H1 (cell line): ENCODE measurements at regions not wholly inside any gene's neighbourhood (a gene's known extent, or its start where the extent isn't known, plus 50 kb on each side); places are given as distances from the start of the nearest gene placed in this dataset.

ENCODE experiments used
- CTCF ChIA-PET: fragments of 300-600 bp; sonication (Branson Sonifier 250); formaldehyde crosslinking; loops from one replicate; lab custom pipeline; 2021; ENCODE audit not compliant: partially characterized antibody; lab: Charles Lee
- POLR2A ChIA-PET: fragments of 300-600 bp; sonication (Branson Sonifier 250); formaldehyde crosslinking; loops from one replicate; lab custom pipeline; 2021; ENCODE audit warnings: inconsistent platforms; ENCODE audit not compliant: partially characterized antibody; lab: Charles Lee
- DNase-seq, 2 experiments: peaks; one replicate each; pipeline versions ENCODE4 v3.0.0 to v3.0.0-alpha.2; 2010 to 2022; ENCODE audit warnings: low spot score in 2 of 2, low read depth in 1 of 2, mixed read lengths in 1 of 2
- FAIRE-seq: peaks from 2 replicates; lab custom pipeline; 2011; peaks lifted over from hg19 to GRCh38; lab: Jason Lieb, UNC
- H2AFZ ChIP-seq: 2 replicates; pipeline ENCODE4 v1.8.1; 2012; ENCODE audit warnings: low read length, inconsistent platforms
- H2AK5ac ChIP-seq: 2 replicates; pipeline ENCODE4 v1.6.1; 2013; ENCODE audit warnings: low read depth, low read length
- H2BK120ac ChIP-seq: replicated peaks from 2 replicates; pipeline ENCODE3; 2013; ENCODE audit warnings: low read depth, low read length, inconsistent platforms
- H2BK12ac ChIP-seq: 2 replicates; pipeline ENCODE4 v1.6.1; 2013; ENCODE audit warnings: low read depth, low read length
- H2BK15ac ChIP-seq: 2 replicates; pipeline ENCODE4 v1.6.1; 2013; ENCODE audit warnings: low read length
- H2BK20ac ChIP-seq: 2 replicates; pipeline ENCODE4 v1.6.1; 2013; ENCODE audit warnings: low read length
- H2BK5ac ChIP-seq: 2 replicates; pipeline ENCODE4 v1.6.1; 2013; ENCODE audit warnings: low read depth, low read length
- H3K14ac ChIP-seq: 2 replicates; pipeline ENCODE4 v1.6.1; 2013; ENCODE audit warnings: inconsistent platforms; ENCODE audit not compliant: insufficient read length
- H3K18ac ChIP-seq: 2 replicates; pipeline ENCODE4 v1.6.1; 2013; ENCODE audit warnings: low read length; ENCODE audit errors: extremely low read depth
- H3K23ac ChIP-seq: 2 replicates; pipeline ENCODE4 v1.6.1; 2013; ENCODE audit warnings: inconsistent platforms; ENCODE audit not compliant: insufficient read length
- H3K23me2 ChIP-seq: 2 replicates; pipeline ENCODE4 v1.6.1; 2013; ENCODE audit warnings: low read depth, low read length
- H3K27ac ChIP-seq: 2 replicates; pipeline ENCODE4 v1.6.1; 2011; ENCODE audit warnings: low read depth, low read length, inconsistent platforms
- H3K27me3 ChIP-seq, 4 experiments: replicated peaks in 1 of 4; 1 replicate in 1 of 4; 2 replicates in 3 of 4; pipeline versions ENCODE4 v1.6.1 to v1.8.1; 2011 to 2013; ENCODE audit warnings: low read length in 3 of 4, mild to moderate bottlenecking in 3 of 4, inconsistent platforms in 2 of 4, mixed read lengths in 2 of 4, moderate library complexity in 1 of 4; ENCODE audit not compliant: control insufficient read depth in 3 of 4, insufficient read depth in 3 of 4; ENCODE audit errors: extremely low read depth in 1 of 4
- H3K36me3 ChIP-seq, 4 experiments: 2 replicates each; pipeline versions ENCODE4 v1.6.1 to v1.8.1; 2011 to 2013; ENCODE audit warnings: mild to moderate bottlenecking in 4 of 4, low read length in 3 of 4, moderate library complexity in 2 of 4, control low read depth in 1 of 4, inconsistent platforms in 1 of 4; ENCODE audit not compliant: insufficient read depth in 4 of 4, control insufficient read depth in 2 of 4
- H3K4ac ChIP-seq: replicated peaks from 2 replicates; pipeline ENCODE3; 2013; ENCODE audit warnings: low read length, low read depth, mixed read lengths, inconsistent platforms; ENCODE audit not compliant: insufficient read length
- H3K4me1 ChIP-seq, 4 experiments: replicated peaks in 1 of 4; 1 replicate in 1 of 4; 2 replicates in 3 of 4; pipeline versions ENCODE4 v1.6.1 to v1.8.1; 2011 to 2013; ENCODE audit warnings: low read length in 3 of 4, inconsistent platforms in 2 of 4, mixed read lengths in 1 of 4; ENCODE audit not compliant: insufficient read depth in 4 of 4, control insufficient read depth in 3 of 4
- H3K4me2 ChIP-seq, 2 experiments: 2 replicates each; pipeline versions ENCODE4 v1.6.1 to v1.8.1; 2011 to 2013; ENCODE audit warnings: low read depth in 2 of 2, low read length in 2 of 2, control low read depth in 1 of 2, inconsistent platforms in 1 of 2, mild to moderate bottlenecking in 1 of 2; ENCODE audit not compliant: insufficient read depth in 1 of 2
- H3K4me3 ChIP-seq, 4 experiments: fragments of 200-600, 300-600 bp in 1 of 4; sonication (generic), shearing (Covaris generic), sonication (Bioruptor Twin) in 1 of 4; 2 replicates each; pipeline versions ENCODE4 v1.5.1 to v1.8.1; 2011 to 2016; ENCODE audit warnings: low read length in 4 of 4, low read depth in 3 of 4, control low read depth in 2 of 4, inconsistent platforms in 2 of 4, mild to moderate bottlenecking in 2 of 4, mixed read lengths in 1 of 4, moderate library complexity in 1 of 4; ENCODE audit not compliant: insufficient read depth in 2 of 4; ENCODE audit errors: extremely low read depth in 1 of 4
- H3K56ac ChIP-seq: replicated peaks from 2 replicates; pipeline ENCODE3; 2013; ENCODE audit warnings: low read depth, mild to moderate bottlenecking, mixed read lengths, low read length, inconsistent platforms; ENCODE audit not compliant: insufficient read length
- H3K79me1 ChIP-seq: 2 replicates; pipeline ENCODE4 v1.6.1; 2013; ENCODE audit warnings: low read depth, low read length, control low read depth
- H3K79me2 ChIP-seq, 2 experiments: 2 replicates each; pipeline versions ENCODE4 v1.6.1 to v1.8.1; 2012 to 2013; ENCODE audit warnings: low read length in 2 of 2, mild to moderate bottlenecking in 2 of 2, inconsistent platforms in 1 of 2; ENCODE audit not compliant: insufficient read depth in 2 of 2, control insufficient read depth in 1 of 2
- H3K9ac ChIP-seq, 4 experiments: replicated peaks in 1 of 4; 1 replicate in 1 of 4; 2 replicates in 3 of 4; pipeline versions ENCODE4 v1.6.1 to v1.8.1; 2011 to 2013; ENCODE audit warnings: low read depth in 3 of 4, low read length in 3 of 4, control low read depth in 2 of 4, mild to moderate bottlenecking in 2 of 4, moderate library complexity in 2 of 4, inconsistent platforms in 1 of 4; ENCODE audit errors: extremely low read depth in 1 of 4
- H3K9me3 ChIP-seq, 2 experiments: 2 replicates each; pipeline versions ENCODE4 v1.6.1 to v1.8.1; 2012 to 2013; ENCODE audit warnings: mild to moderate bottlenecking in 2 of 2, moderate library complexity in 2 of 2, control low read depth in 1 of 2, inconsistent platforms in 1 of 2, low read depth in 1 of 2, low read length in 1 of 2, mixed read lengths in 1 of 2; ENCODE audit not compliant: insufficient read depth in 2 of 2
- H4K20me1 ChIP-seq, 2 experiments: replicated peaks in 1 of 2; 2 replicates each; pipeline versions ENCODE3 to v1.8.1; 2011 to 2013; ENCODE audit warnings: inconsistent platforms in 2 of 2, low read length in 2 of 2, mild to moderate bottlenecking in 1 of 2; ENCODE audit not compliant: insufficient read depth in 2 of 2, control insufficient read depth in 1 of 2
- H4K5ac ChIP-seq: 2 replicates; pipeline ENCODE4 v1.6.1; 2013; ENCODE audit warnings: low read length, low read depth, mixed read lengths, inconsistent platforms; ENCODE audit not compliant: insufficient read length
- H4K8ac ChIP-seq: 2 replicates; pipeline ENCODE4 v1.8.0; 2013; ENCODE audit warnings: mild to moderate bottlenecking, moderate library complexity, low read length, inconsistent platforms; ENCODE audit not compliant: insufficient read depth; ENCODE audit errors: extremely low read depth
- H4K91ac ChIP-seq: replicated peaks from 2 replicates; pipeline ENCODE3; 2013; ENCODE audit warnings: low read length, mixed read lengths, inconsistent platforms; ENCODE audit not compliant: insufficient read length
- ASH2L ChIP-seq: fragments of 200-600, 300-600 bp; sonication (generic); IDR thresholded peaks from one replicate; pipeline ENCODE4 v1.7.1; 2017; ENCODE audit warnings: low read length
- BCL11A ChIP-seq, 2 experiments: IDR thresholded peaks; one replicate each; pipeline ENCODE4 v1.6.1; 2011; ENCODE audit warnings: low read depth in 2 of 2, low read length in 2 of 2, mild to moderate bottlenecking in 2 of 2
- BRCA1 ChIP-seq: IDR thresholded peaks from 2 replicates; pipeline ENCODE4 v1.6.1; 2012; ENCODE audit warnings: low read depth, low read length, improper control_type of control experiment
- CHD1 ChIP-seq: IDR thresholded peaks from 2 replicates; pipeline ENCODE4 v1.6.1; 2012; ENCODE audit warnings: low read depth, low read length, improper control_type of control experiment
- CHD2 ChIP-seq: IDR thresholded peaks from 2 replicates; pipeline ENCODE4 v1.6.1; 2012; ENCODE audit warnings: low read length, improper control_type of control experiment
- GTF2F1 ChIP-seq: IDR thresholded peaks from 2 replicates; pipeline ENCODE4 v1.6.1; 2012; ENCODE audit warnings: low read depth, low read length, improper control_type of control experiment, borderline replicate concordance
- HDAC6 ChIP-seq: IDR thresholded peaks from one replicate; pipeline ENCODE4 v1.7.1; 2012; ENCODE audit warnings: low read depth, mild to moderate bottlenecking, inconsistent platforms, low read length, moderate library complexity
- JUND ChIP-seq: IDR thresholded peaks from 2 replicates; pipeline ENCODE4 v1.6.1; 2011; ENCODE audit warnings: mild to moderate bottlenecking, improper control_type of control experiment, low read length
- MAFK ChIP-seq: IDR thresholded peaks from 2 replicates; pipeline ENCODE4 v1.6.1; 2012; ENCODE audit warnings: low read depth, mild to moderate bottlenecking, improper control_type of control experiment, low read length
- NRF1 ChIP-seq: IDR thresholded peaks from 2 replicates; pipeline ENCODE4 v1.6.1; 2011; ENCODE audit warnings: mild to moderate bottlenecking, low read depth, low read length, improper control_type of control experiment
- POLR2AphosphoS5 ChIP-seq: IDR thresholded peaks from 2 replicates; pipeline ENCODE4 v1.6.1; 2011; ENCODE audit warnings: low read depth, low read length
- RAD21 ChIP-seq, 2 experiments: IDR thresholded peaks in 1 of 2; conservative IDR thresholded peaks in 1 of 2; 2 replicates each; pipeline ENCODE4 v1.6.1; 2011; ENCODE audit warnings: low read depth in 2 of 2, low read length in 2 of 2, improper control_type of control experiment in 1 of 2, inconsistent platforms in 1 of 2, mild to moderate bottlenecking in 1 of 2, moderate library complexity in 1 of 2
- SP4 ChIP-seq: IDR thresholded peaks from 2 replicates; pipeline ENCODE4 v1.6.1; 2012; ENCODE audit warnings: low read length, inconsistent platforms
- TAF1 ChIP-seq: IDR thresholded peaks from 2 replicates; pipeline ENCODE4 v1.6.1; 2011; ENCODE audit warnings: mild to moderate bottlenecking, low read depth, low read length
- ZNF274 ChIP-seq: IDR thresholded peaks from 2 replicates; pipeline ENCODE4 v1.7.0; 2012; ENCODE audit warnings: low read length, borderline replicate concordance; ENCODE audit errors: extremely low read depth
- WGBS, 2 experiments: shearing (Covaris generic) in 1 of 2; methylation state at CpG; one replicate each; pipeline versions ENCODE4 v1.1.6 to v1.1.7; 2013 to 2015; ENCODE audit warnings: low lambda C conversion rate in 2 of 2, mixed read lengths in 2 of 2, inconsistent platforms in 1 of 2, low coverage in 1 of 2, missing lambda C conversion rate in 1 of 2; ENCODE audit not compliant: insufficient replicate concordance in 2 of 2, insufficient coverage in 1 of 2, insufficient read length in 1 of 2; ENCODE audit errors: extremely low coverage in 1 of 2, missing lambda C conversion rate in 1 of 2; 5-methylcytosine and 5-hydroxymethylcytosine counted together

- POLR2A ChIA-PET, result interaction anchor here (0.6 kb wide), 1 partner anchor 1754 kb away, joined by 3 read pairs; no protein-coding TSS in a partner anchor
- TF ChIP-seq ASH2L (no peak), CHD1 (no peak), BRCA1 (no peak), ZNF274 (no peak), MAFK (no peak), NRF1 (no peak), POLR2AphosphoS5 (no peak), HDAC6 (no peak), JUND (no peak), CHD2 (no peak), SP4 (no peak), GTF2F1 (no peak), RAD21 (IDR thresholded peaks at IDR 0.05 in 1 of 2, conservative IDR thresholded peaks at IDR 0.05 in 1 of 2; ENCODE audit: low read depth in 2 of 2, low read length in 2 of 2) (no peak), TAF1 (no peak), BCL11A (IDR thresholded peaks at IDR 0.05; ENCODE audit: low read depth in 2 of 2, low read length in 2 of 2) (no peak)
Observed at GRCh38 chr18:23369266-23369665, 83.8 kb upstream of the RIOK3 start.

More at GRCh38 chr18:23369266-23369665, 83.8 kb upstream of the RIOK3 start:
- CTCF ChIA-PET, result interaction anchor here (1.1 kb wide), 1 partner anchor 11 kb away, joined by 4 read pairs; no protein-coding TSS in a partner anchor
- no peaks in the 10 kb centered on the region for H3K36me3 ChIP-seq
- 0 out of 2 replicates have a peak overlapping the region, but pooled peaks have one; percentile 27 for H2BK12ac ChIP-seq
- H3K27ac ChIP-seq, result no peak overlapping the region
- H3K56ac ChIP-seq, result no peak overlapping the region
- no peak overlapping the region for H3K4ac ChIP-seq
- no peak overlapping the region for H3K9ac ChIP-seq
- peak overlapping the region; percentile 65; the same call in 1 of the 2 replicates for H2AK5ac ChIP-seq
- no peak overlapping the region for H3K14ac ChIP-seq
- no peak overlapping the region for H3K4me3 ChIP-seq
- H3K18ac ChIP-seq, result peak overlapping the region; percentile 51; the same call in 1 of the 2 replicates
- FAIRE-seq (no peak), DNase-seq (no peak)
- H3K4me1 ChIP-seq, result peaks cover 2 to 6% (median 4%) of the 10 kb centered on the region in 4 experiments; a peak in 4 of 7 replicates
- H2BK120ac ChIP-seq, result no peak overlapping the region
- H3K27me3 ChIP-seq, result no peaks in the 10 kb centered on the region
- no peak overlapping the region for H4K8ac ChIP-seq
- H4K5ac ChIP-seq, result no peak overlapping the region
- H3K9me3 ChIP-seq, result no peaks in the 10 kb centered on the region
- no peak overlapping the region; a peak in 1 of 4 replicates for H3K4me2 ChIP-seq
- no peak overlapping the region; the same call in 1 of the 2 replicates for H2BK5ac ChIP-seq
- H4K20me1 ChIP-seq, result no peaks in the 10 kb centered on the region
- H4K91ac ChIP-seq, result peak overlapping the region; percentile 52
- H3K79me1 ChIP-seq, result no peaks in the 10 kb centered on the region
- no peak overlapping the region for H3K23ac ChIP-seq
- H3K23me2 ChIP-seq, result no peaks in the 10 kb centered on the region
- H2BK15ac ChIP-seq, result 0 out of 2 replicates have a peak overlapping the region, but pooled peaks have one; percentile 73
- WGBS, 2 experiments, result 78% methylated on average over 3 of the region's 3 CpGs; no CpG with 5 or more reads in 1 of the 2 experiments
- H2BK20ac ChIP-seq, result no peak overlapping the region
- H3K79me2 ChIP-seq, result no peaks in the 10 kb centered on the region
- H2AFZ ChIP-seq, result no peak overlapping the region
